DOHH2 (cell line): ENCODE measurements at regions not wholly inside any gene's neighbourhood (a gene's known extent, or its start where the extent isn't known, plus 50 kb on each side); places are given as distances from the start of the nearest gene placed in this dataset.
"Not testable (repeated sequence)": the region's sequence is repeated elsewhere in the genome, so short reads cannot be mapped to it uniquely, and the experiment has no call there.

Experiments
- CTCF ChIP-seq: fragments of 200-600 bp; sonication (generic); IDR thresholded peaks from one replicate; pipeline ENCODE4 v1.5.1; 2014; ENCODE audit warnings: antibody characterized with exemption, mild to moderate bottlenecking, low read depth, low read length; ENCODE audit not compliant: poor library complexity, severe bottlenecking
- EZH2phosphoT487 ChIP-seq: fragments of 200-600 bp; sonication (generic); IDR thresholded peaks from 2 replicates; pipeline ENCODE4 v1.6.1; 2017; ENCODE audit warnings: borderline replicate concordance, mild to moderate bottlenecking, antibody characterized with exemption, low read length, moderate library complexity, mixed read lengths

DNA sequence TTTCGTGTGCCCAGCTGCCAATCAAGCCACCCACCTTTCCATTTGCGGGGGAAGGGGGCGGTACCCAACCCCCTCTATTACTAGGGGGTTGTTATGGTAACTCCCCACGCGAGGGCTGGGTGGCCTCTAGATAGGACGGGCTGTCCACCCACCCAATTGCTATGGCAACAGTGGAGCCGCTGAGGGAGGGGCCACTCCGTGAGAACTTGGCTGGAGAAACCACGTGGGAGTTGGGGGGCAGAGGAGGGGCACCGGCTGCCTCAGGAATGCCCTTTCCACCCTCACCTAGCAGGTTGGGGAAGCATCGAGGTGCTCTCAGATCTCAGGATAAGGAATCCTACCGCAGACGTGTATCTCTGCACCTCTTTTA lies 220.0 kb upstream of the NOTCH2NLA start:
- not testable (repeated sequence) for TF ChIP-seq CTCF, EZH2phosphoT487
